GM19463 (cell line): ENCODE measurements at regions not wholly inside any gene's neighbourhood (a gene's known extent, or its start where the extent isn't known, plus 50 kb on each side); places are given as distances from the start of the nearest gene placed in this dataset.
"Not testable (repeated sequence)": the region's sequence is repeated elsewhere in the genome, so short reads cannot be mapped to it uniquely, and the experiment has no call there.

Source experiments
- ATAC-seq: cut with Tn5 transposase; IDR thresholded peaks from one replicate; pipeline ENCODE4 v1.9.1; 2021; ENCODE audit warnings: mild to moderate bottlenecking, moderate library complexity; ENCODE audit not compliant: unreplicated experiment

- ATAC-seq = no peak
Observed at GRCh38 chr15:89024418-89024817, 63.8 kb upstream of the ABHD2 start.

GRCh38 chr15:89026167-89026566, 62.1 kb upstream of the ABHD2 start:
- no peak for ATAC-seq

GRCh38 chr15:89028036-89028435, 60.2 kb upstream of the ABHD2 start:
- no peak for ATAC-seq

- no peak for ATAC-seq
Observed at GRCh38 chr15:89030311-89030710, 57.9 kb upstream of the ABHD2 start.

GRCh38 chr15:89031637-89032285, 56.5 kb upstream of the ABHD2 start:
- not testable (repeated sequence) for ATAC-seq

GRCh38 chr15:89034305-89034704, 54.0 kb upstream of the ABHD2 start:
- ATAC-seq = no peak

- no peak for ATAC-seq
Observed at GRCh38 chr15:89035150-89035549, 53.1 kb upstream of the ABHD2 start.

- no peak for ATAC-seq
Observed at GRCh38 chr15:89035658-89036057, 52.6 kb upstream of the ABHD2 start.

GRCh38 chr15:89038146-89038545, 50.1 kb upstream of the ABHD2 start:
- ATAC-seq = no peak
